Natural killer cell (primary cell): ENCODE measurements at regions not wholly inside any gene's neighbourhood (a gene's known extent, or its start where the extent isn't known, plus 50 kb on each side); places are given as distances from the start of the nearest gene placed in this dataset.

Experiments
- ATAC-seq, 3 donors: fragments of 150-1000 bp in 2 of 3; fragments of 200-7000 bp in 1 of 3; cut with Tn5 transposase; 1 replicate in 1 of 3; 2 replicates in 2 of 3; pipeline ENCODE4 v1.10.0; 2021; ENCODE audit warnings: mild to moderate bottlenecking in 2 of 3, moderate library complexity in 2 of 3
- DNase-seq, 2 donors: peaks; one replicate each; pipeline versions ENCODE4 v3.0.0 to v3.0.0-alpha.2; 2013 to 2021; ENCODE audit warnings: mixed read lengths in 1 of 2
- H3K27ac ChIP-seq: one replicate; pipeline ENCODE4 v1.5.1; 2013; ENCODE audit warnings: mild to moderate bottlenecking, low read length
- H3K27me3 ChIP-seq: one replicate; pipeline ENCODE4 v1.6.1; 2013; ENCODE audit warnings: low read length; ENCODE audit not compliant: control insufficient read depth, insufficient read depth
- H3K36me3 ChIP-seq: one replicate; pipeline ENCODE4 v1.6.1; 2013; ENCODE audit warnings: low read length; ENCODE audit not compliant: control insufficient read depth, insufficient read depth
- H3K4me1 ChIP-seq: one replicate; pipeline ENCODE4 v1.6.1; 2013; ENCODE audit warnings: low read length; ENCODE audit not compliant: control insufficient read depth, insufficient read depth
- H3K4me3 ChIP-seq: one replicate; pipeline ENCODE4 v1.5.1; 2013; ENCODE audit warnings: low read length
- H3K9me3 ChIP-seq: one replicate; pipeline ENCODE4 v1.6.1; 2013; ENCODE audit warnings: low read length; ENCODE audit not compliant: control insufficient read depth, insufficient read depth
- H3K27ac Mint-ChIP-seq, 2 donors: one replicate each; pipeline ENCODE4 v1.8.0; 2022; ENCODE audit warnings: mild to moderate bottlenecking in 2 of 2, mixed read lengths in 2 of 2, moderate library complexity in 1 of 2
- H3K27me3 Mint-ChIP-seq, 2 donors: one replicate each; pipeline ENCODE4 v1.8.0; 2022; ENCODE audit warnings: low read depth in 2 of 2, mixed read lengths in 2 of 2
- H3K36me3 Mint-ChIP-seq: one replicate; pipeline ENCODE4 v1.8.0; 2022; ENCODE audit warnings: mixed read lengths
- H3K4me1 Mint-ChIP-seq, 2 donors: one replicate each; pipeline ENCODE4 v1.8.0; 2022; ENCODE audit warnings: mixed read lengths in 2 of 2
- H3K4me3 Mint-ChIP-seq: one replicate; pipeline ENCODE4 v1.8.0; 2022; ENCODE audit warnings: mild to moderate bottlenecking, moderate library complexity, mixed read lengths
- H3K9me3 Mint-ChIP-seq, 2 donors: one replicate each; pipeline ENCODE4 v1.8.0; 2022; ENCODE audit warnings: mixed read lengths in 2 of 2
- CTCF ChIP-seq: fragments of 200-600 bp; IDR thresholded peaks from one replicate; pipeline ENCODE4 v1.8.0; 2022; ENCODE audit warnings: antibody characterized with exemption
- WGBS: methylation state at CpG from one replicate; pipeline ENCODE4 v1.1.7; 2013; ENCODE audit warnings: missing lambda C conversion rate; ENCODE audit not compliant: insufficient coverage; 5-methylcytosine and 5-hydroxymethylcytosine counted together
- intact Hi-C: fragments of 100-400 bp; cut with micrococcal nuclease; formaldehyde crosslinking; loops from one replicate; pipeline ENCODE4 v1.14.2; 2022

- no peaks in the 10 kb centered on the region for H3K9me3 ChIP-seq
- H3K36me3 ChIP-seq, result no peaks in the 10 kb centered on the region
- DNase-seq (no peak), ATAC-seq (no peak)
- H3K4me1 ChIP-seq, result no peaks in the 10 kb centered on the region
- intact Hi-C loops, result no loop called here
- Mint-ChIP-seq H3K4me1 (no peaks in the 10 kb centered on the region), H3K9me3 (no peaks in the 10 kb centered on the region), H3K27me3 (peaks cover 0 to 2% of the 10 kb centered on the region in 2 donors), H3K27ac (no peak overlapping the region), H3K36me3 (no peaks in the 10 kb centered on the region), H3K4me3 (no peak overlapping the region)
- no peak overlapping the region for H3K27ac ChIP-seq
- no peaks in the 10 kb centered on the region for H3K27me3 ChIP-seq
- WGBS, result 94% methylated on average over 4 of the region's 6 CpGs
- H3K4me3 ChIP-seq, result no peak overlapping the region
- no peak for TF ChIP-seq CTCF
Measured at GRCh38 chr4:138891631-138892031, 124.0 kb upstream of the NOCT start.

GRCh38 chr4:138890891-138891570, 124.5 kb upstream of the NOCT start:
- DNase-seq (no peak), ATAC-seq (no peak)
- Histone ChIP-seq H3K27ac (no peak overlapping the region), H3K36me3 (no peaks in the 10 kb centered on the region), H3K4me1 (no peaks in the 10 kb centered on the region), H3K9me3 (no peaks in the 10 kb centered on the region), H3K27me3 (no peaks in the 10 kb centered on the region), H3K4me3 (no peak overlapping the region)
- H3K9me3 Mint-ChIP-seq, result no peaks in the 10 kb centered on the region
- intact Hi-C loops, result no loop called here
- no peak overlapping the region for H3K4me3 Mint-ChIP-seq
- H3K36me3 Mint-ChIP-seq, result no peaks in the 10 kb centered on the region
- peaks cover 0 to 2% of the 10 kb centered on the region in 2 donors for H3K27me3 Mint-ChIP-seq
- TF ChIP-seq CTCF, result no peak
- H3K27ac Mint-ChIP-seq, result no peak overlapping the region
- 86% methylated on average over 8 of the region's 14 CpGs for WGBS
- no peaks in the 10 kb centered on the region for H3K4me1 Mint-ChIP-seq

GRCh38 chr4:138889216-138889615, 126.4 kb upstream of the NOCT start:
- Histone ChIP-seq H3K9me3 (no peaks in the 10 kb centered on the region), H3K36me3 (no peaks in the 10 kb centered on the region), H3K27me3 (no peaks in the 10 kb centered on the region), H3K4me3 (no peak overlapping the region), H3K4me1 (no peaks in the 10 kb centered on the region), H3K27ac (no peak overlapping the region)
- Mint-ChIP-seq H3K4me3 (no peak overlapping the region), H3K4me1 (no peaks in the 10 kb centered on the region), H3K36me3 (no peaks in the 10 kb centered on the region), H3K27me3 (peaks cover 0 to 3% of the 10 kb centered on the region in 2 donors), H3K27ac (no peak overlapping the region), H3K9me3 (peaks cover under 1% of the 10 kb centered on the region in 2 donors)
- TF ChIP-seq CTCF, result no peak
- DNase-seq (no peak), ATAC-seq (no peak)
- intact Hi-C loops, result no loop called here
- WGBS, result 90% methylated on average over 3 of the region's 3 CpGs

- Histone ChIP-seq H3K27ac (no peak overlapping the region), H3K36me3 (no peaks in the 10 kb centered on the region), H3K4me3 (no peak overlapping the region), H3K4me1 (no peaks in the 10 kb centered on the region), H3K27me3 (no peaks in the 10 kb centered on the region), H3K9me3 (no peaks in the 10 kb centered on the region)
- Mint-ChIP-seq H3K36me3 (no peaks in the 10 kb centered on the region), H3K9me3 (peaks cover 2 to 3% of the 10 kb centered on the region in 2 donors), H3K27me3 (peaks cover 0 to 3% of the 10 kb centered on the region in 2 donors), H3K27ac (no peak overlapping the region), H3K4me1 (no peaks in the 10 kb centered on the region), H3K4me3 (no peak overlapping the region)
- WGBS, result 89% methylated on average over 6 of the region's 6 CpGs
- no peak for TF ChIP-seq CTCF
- intact Hi-C loops, result no loop called here
- no peak for ATAC-seq
- no peak for DNase-seq
Measured at GRCh38 chr4:138887741-138888140, 127.8 kb upstream of the NOCT start.
